ENCODE measurements at regions not wholly inside any gene's neighbourhood (a gene's known extent, or its start where the extent isn't known, plus 50 kb on each side); places are given as distances from the start of the nearest gene placed in this dataset.
A peak's percentile ranks its signal among the peaks of the same experiment; 100 is the strongest.
"Not testable (repeated sequence)": the region's sequence is repeated elsewhere in the genome, so short reads cannot be mapped to it uniquely, and the experiment has no call there.

DNA sequence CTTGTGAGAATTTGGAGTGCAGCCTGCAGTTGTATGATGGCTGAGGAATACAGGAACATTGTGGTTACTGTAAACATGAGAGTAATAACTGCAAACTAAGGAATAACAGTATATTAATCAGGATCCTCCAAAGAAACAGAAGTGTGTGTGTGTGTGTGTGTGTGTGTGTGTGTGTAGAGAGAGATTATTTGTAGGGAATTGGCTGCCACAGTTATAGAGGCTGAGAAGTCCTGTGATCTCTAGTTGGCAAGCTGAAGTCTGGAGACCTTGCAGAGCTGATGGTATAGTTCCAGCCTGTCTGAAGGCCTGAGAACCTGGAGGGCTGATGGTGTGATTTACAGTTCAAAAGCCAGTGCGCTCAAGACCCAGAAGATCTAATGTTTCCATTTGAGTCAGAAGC is 273.3 kb upstream of the FRG1 start:
- H3K27ac ChIP-seq (ENCODE audit: low read depth, low read length); H3K4me3 Mint-ChIP-seq; H3K4me3 ChIP-seq (ENCODE audit: low read length); H3K27ac Mint-ChIP-seq; H3K27me3 ChIP-seq (ENCODE audit: insufficient read depth, low read length, poor library complexity, severe bottlenecking); H3K36me3 Mint-ChIP-seq; POLR2A ChIA-PET; CTCF ChIA-PET; H3K36me3 ChIP-seq (ENCODE audit: insufficient read depth, low read length); H3K9me3 Mint-ChIP-seq; H3K4me1 ChIP-seq (ENCODE audit: insufficient read depth, low read length); H3K4me1 Mint-ChIP-seq; DNase-seq; H3K27me3 Mint-ChIP-seq; H3K9me3 ChIP-seq (ENCODE audit: low read length): not testable (repeated sequence)

DNA sequence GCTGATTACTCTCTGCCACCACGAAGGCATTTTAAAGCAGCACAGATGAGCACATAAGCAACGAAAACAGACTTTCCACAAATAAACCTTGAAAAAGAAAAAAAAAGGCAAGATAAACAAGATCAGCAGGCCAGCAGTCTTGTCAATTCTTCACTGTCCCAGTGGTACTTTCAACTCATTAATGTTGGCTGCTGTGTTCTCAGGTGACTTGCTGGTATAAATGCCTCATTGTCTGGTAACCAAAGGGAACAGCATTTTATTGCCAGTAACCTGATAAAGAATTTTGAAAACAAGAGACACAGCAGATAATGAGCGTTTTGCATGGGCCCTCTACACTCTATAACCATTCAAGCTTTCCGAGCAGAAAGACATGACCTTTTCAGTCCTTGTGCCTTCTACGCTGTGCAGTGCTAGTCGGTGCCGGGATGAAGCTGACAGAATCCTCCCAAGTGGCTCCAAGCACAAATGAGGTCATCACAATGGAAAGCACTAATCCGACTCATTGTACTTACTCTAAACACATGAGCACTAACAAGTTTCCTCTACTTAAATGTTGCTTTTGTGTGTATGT is 242.9 kb upstream of the FRG1 start:
- H3K27ac Mint-ChIP-seq; H3K27me3 Mint-ChIP-seq; H3K9me3 ChIP-seq (ENCODE audit: low read length); CTCF ChIA-PET; H3K27ac ChIP-seq (ENCODE audit: low read depth, low read length); H3K4me1 Mint-ChIP-seq; H3K9me3 Mint-ChIP-seq; H3K4me3 Mint-ChIP-seq; H3K4me3 ChIP-seq (ENCODE audit: low read length); H3K36me3 Mint-ChIP-seq; DNase-seq; H3K36me3 ChIP-seq (ENCODE audit: insufficient read depth, low read length); H3K27me3 ChIP-seq (ENCODE audit: insufficient read depth, low read length, poor library complexity, severe bottlenecking); POLR2A ChIA-PET; H3K4me1 ChIP-seq (ENCODE audit: insufficient read depth, low read length): not testable (repeated sequence)

DNA sequence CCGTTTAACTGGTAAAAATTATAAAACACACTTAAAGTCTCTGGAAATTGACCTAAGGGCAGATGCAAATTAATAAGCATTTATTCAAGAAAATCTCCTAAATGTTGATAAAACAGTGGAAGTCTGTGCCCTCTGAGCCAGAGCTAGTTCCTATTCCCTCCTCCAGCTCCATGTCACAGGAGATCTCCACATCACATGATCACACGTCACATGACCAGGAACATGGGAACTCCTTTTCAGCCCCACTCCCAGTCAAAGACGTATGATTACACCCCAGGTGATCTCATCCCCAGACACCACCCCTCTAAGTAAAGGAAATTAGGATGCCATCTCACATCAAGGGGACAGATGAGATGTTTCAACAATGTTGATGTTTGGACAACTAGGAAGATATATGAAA is 237.7 kb upstream of the FRG1 start:
- H3K27me3 Mint-ChIP-seq; H3K4me3 ChIP-seq (ENCODE audit: low read length); H3K36me3 Mint-ChIP-seq; H3K27ac ChIP-seq (ENCODE audit: low read depth, low read length); H3K4me3 Mint-ChIP-seq; H3K4me1 ChIP-seq (ENCODE audit: insufficient read depth, low read length); DNase-seq; H3K27me3 ChIP-seq (ENCODE audit: insufficient read depth, low read length, poor library complexity, severe bottlenecking); H3K4me1 Mint-ChIP-seq; CTCF ChIA-PET; POLR2A ChIA-PET; H3K27ac Mint-ChIP-seq; H3K36me3 ChIP-seq (ENCODE audit: insufficient read depth, low read length); H3K9me3 Mint-ChIP-seq; H3K9me3 ChIP-seq (ENCODE audit: low read length): not testable (repeated sequence)

DNA sequence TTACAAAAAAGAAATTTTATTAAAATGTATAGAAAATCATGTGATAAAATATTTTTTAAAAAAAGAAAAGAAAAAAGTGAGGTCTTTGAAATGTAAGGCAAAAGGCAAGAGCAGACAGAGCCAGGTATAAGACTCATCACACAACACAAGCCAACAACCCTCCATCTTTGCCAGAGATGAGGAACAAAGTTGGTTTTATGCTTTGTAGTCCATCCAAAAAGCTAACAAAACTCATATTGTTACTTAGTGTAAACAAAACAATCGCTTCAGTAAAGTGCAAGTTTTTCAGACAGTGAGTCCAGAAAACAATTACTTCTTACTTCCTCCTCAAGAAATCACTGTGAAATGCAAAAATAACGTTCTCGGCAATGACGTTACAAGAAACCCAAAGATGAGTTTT is 233.9 kb upstream of the FRG1 start:
- CTCF ChIA-PET = not testable (repeated sequence)

DNA sequence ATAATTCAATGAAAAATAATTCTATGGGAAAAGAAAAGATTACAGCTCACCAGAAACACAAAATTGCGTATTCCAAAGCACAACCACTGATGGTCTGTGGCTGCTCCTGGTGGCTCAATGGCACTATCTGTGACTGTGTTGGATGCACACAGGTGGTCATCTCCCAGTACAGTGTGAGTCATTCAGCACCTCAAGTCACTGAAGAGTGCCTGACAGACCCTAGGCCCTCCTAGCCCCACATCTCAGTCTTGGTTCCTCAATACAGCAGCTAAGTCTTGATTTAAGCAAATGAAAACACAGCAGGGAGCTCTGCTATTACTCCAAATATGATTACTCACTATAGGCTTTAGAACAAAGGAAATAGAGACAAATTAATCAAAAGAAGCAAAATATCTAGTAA is 233.4 kb upstream of the FRG1 start:
- H3K4me3 ChIP-seq (ENCODE audit: low read length); H3K4me1 Mint-ChIP-seq; POLR2A ChIA-PET; H3K4me1 ChIP-seq (ENCODE audit: insufficient read depth, low read length); H3K27me3 Mint-ChIP-seq; H3K27me3 ChIP-seq (ENCODE audit: insufficient read depth, low read length, poor library complexity, severe bottlenecking); H3K36me3 Mint-ChIP-seq; H3K27ac ChIP-seq (ENCODE audit: low read depth, low read length); CTCF ChIA-PET; DNase-seq; H3K9me3 ChIP-seq (ENCODE audit: low read length); H3K36me3 ChIP-seq (ENCODE audit: insufficient read depth, low read length); H3K4me3 Mint-ChIP-seq; H3K9me3 Mint-ChIP-seq; H3K27ac Mint-ChIP-seq: not testable (repeated sequence)

More for the DNA sequence above, 233.9 kb upstream of the FRG1 start:
- H3K27me3 ChIP-seq (ENCODE audit: insufficient read depth, low read length, poor library complexity, severe bottlenecking); DNase-seq; H3K27me3 Mint-ChIP-seq; H3K36me3 Mint-ChIP-seq; H3K4me3 ChIP-seq (ENCODE audit: low read length); POLR2A ChIA-PET; H3K27ac Mint-ChIP-seq; H3K36me3 ChIP-seq (ENCODE audit: insufficient read depth, low read length); H3K9me3 ChIP-seq (ENCODE audit: low read length); H3K4me1 ChIP-seq (ENCODE audit: insufficient read depth, low read length); H3K4me3 Mint-ChIP-seq; H3K27ac ChIP-seq (ENCODE audit: low read depth, low read length); H3K4me1 Mint-ChIP-seq; H3K9me3 Mint-ChIP-seq: not testable (repeated sequence)

DNA sequence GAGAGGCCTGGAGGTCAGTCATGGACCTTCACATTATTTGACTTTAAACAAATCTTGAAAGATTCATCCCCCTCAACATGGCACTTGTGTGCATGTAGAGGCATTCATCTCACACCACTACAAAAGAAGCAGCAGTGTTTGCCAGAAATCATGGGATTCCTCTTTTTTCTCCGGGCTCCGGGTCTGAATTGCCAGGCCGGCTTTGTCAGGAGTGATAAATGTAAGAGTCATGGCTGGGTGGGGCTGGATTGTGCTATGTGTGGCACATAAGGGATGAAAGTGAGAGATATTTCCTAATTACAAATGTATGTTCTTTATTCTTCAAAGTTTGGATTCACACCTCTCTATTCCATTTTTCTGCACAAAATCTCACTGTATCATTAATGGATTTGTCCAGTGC is 228.7 kb upstream of the FRG1 start:
- H3K36me3 ChIP-seq (ENCODE audit: insufficient read depth, low read length); H3K9me3 ChIP-seq (ENCODE audit: low read length); H3K27me3 ChIP-seq (ENCODE audit: insufficient read depth, low read length, poor library complexity, severe bottlenecking); H3K36me3 Mint-ChIP-seq; H3K27ac ChIP-seq (ENCODE audit: low read depth, low read length); CTCF ChIA-PET; H3K9me3 Mint-ChIP-seq; H3K4me1 ChIP-seq (ENCODE audit: insufficient read depth, low read length); H3K4me3 Mint-ChIP-seq; H3K27me3 Mint-ChIP-seq; POLR2A ChIA-PET; H3K4me3 ChIP-seq (ENCODE audit: low read length); H3K27ac Mint-ChIP-seq; H3K4me1 Mint-ChIP-seq; DNase-seq: not testable (repeated sequence)

DNA sequence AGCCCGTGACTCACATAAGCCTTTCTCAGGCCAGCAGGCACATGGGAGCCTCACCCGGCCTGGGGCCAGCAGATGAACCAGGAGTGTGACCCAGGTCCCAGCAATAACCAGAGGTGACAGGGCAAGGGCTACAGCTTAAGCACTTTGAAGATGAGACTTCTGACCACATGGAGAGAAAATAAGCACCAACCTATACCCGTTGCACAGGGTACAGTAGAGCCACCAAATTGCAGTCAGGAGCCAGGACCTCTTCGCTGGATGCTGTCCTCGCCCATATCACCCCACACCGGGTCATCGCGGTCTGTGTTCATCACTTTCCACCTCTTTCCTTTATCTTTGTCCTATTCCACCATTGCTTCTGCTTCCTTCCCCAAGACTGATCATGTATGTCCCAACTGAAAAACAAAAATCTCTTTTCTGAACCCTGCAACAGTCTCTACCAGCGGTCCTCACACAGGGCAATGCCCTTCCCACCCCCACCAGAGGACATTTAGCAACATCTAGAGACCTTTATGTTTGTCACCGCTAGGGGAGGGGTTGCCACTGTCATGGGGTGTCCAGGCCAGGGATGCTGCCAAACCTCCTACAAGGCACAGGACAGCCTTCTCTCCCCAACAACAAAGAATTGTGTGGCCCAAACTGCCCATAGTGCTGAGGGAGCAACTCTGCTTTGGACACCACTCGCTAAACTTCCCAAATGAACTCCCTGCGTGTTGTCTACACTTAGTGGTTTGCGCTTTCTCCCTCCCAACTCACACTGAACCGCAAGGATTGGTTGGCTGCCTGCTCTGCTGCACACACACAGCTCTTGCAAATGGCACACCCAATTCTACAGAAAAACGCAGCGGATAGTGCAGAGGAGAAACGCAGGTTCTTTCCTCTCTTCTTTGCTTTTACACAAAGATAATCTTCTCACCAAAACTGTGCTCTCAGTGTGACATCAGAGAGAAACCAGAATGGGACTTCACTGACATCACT is 219.4 kb upstream of the FRG1 start:
- POLR2A ChIA-PET, H3K27me3 Mint-ChIP-seq: not testable (repeated sequence)
- H3K4me3 Mint-ChIP-seq = peak overlapping the region in 1 of 7 donors; percentile 35

DNA sequence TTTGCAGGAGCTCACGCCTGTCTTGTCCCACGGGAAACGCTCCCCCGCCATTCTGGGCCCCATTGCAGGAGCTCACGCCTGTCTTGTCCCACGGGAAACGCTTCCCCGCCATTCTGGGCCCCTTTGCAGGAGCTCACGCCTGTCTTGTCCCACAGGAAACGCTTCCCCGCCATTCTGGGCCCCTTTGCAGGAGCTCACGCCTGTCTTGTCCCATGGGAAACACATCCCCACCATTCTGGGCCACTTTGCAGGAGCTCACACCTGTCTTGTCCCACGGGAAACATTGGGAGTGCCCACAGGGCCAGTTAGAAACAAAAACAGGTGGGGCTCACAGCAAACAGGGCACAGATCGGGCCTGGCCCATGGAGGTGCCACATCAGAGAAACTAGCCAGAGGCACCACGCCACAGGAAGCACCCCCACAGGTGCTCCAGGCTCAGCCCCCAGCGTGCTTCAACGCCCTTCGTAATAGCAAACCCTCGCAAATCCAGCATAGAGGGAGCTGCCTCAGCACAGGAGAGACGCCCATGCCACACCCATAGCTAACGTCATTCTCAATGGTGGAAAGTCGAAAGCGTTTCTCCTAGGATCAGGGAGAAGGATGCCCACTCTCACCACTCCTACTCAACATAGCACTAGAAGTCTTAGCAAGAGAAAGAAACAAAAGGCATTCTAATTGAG is 218.2 kb upstream of the FRG1 start:
- H3K27me3 Mint-ChIP-seq; H3K9me3 ChIP-seq (ENCODE audit: low read length); H3K4me3 ChIP-seq (ENCODE audit: low read length); H3K36me3 Mint-ChIP-seq; H3K9me3 Mint-ChIP-seq; H3K27ac Mint-ChIP-seq; H3K27ac ChIP-seq (ENCODE audit: low read depth, low read length); H3K4me3 Mint-ChIP-seq; CTCF ChIA-PET; H3K4me1 ChIP-seq (ENCODE audit: insufficient read depth, low read length); H3K27me3 ChIP-seq (ENCODE audit: insufficient read depth, low read length, poor library complexity, severe bottlenecking); H3K36me3 ChIP-seq (ENCODE audit: insufficient read depth, low read length); H3K4me1 Mint-ChIP-seq; DNase-seq; POLR2A ChIA-PET: not testable (repeated sequence)

More for the DNA sequence above, 219.4 kb upstream of the FRG1 start:
- H3K9me3 Mint-ChIP-seq; H3K9me3 ChIP-seq (ENCODE audit: low read length); H3K36me3 ChIP-seq (ENCODE audit: insufficient read depth, low read length); H3K27ac Mint-ChIP-seq; DNase-seq; H3K27ac ChIP-seq (ENCODE audit: low read depth, low read length); H3K4me1 Mint-ChIP-seq; H3K4me1 ChIP-seq (ENCODE audit: insufficient read depth, low read length); H3K4me3 ChIP-seq (ENCODE audit: low read length); CTCF ChIA-PET; H3K36me3 Mint-ChIP-seq; H3K27me3 ChIP-seq (ENCODE audit: insufficient read depth, low read length, poor library complexity, severe bottlenecking): not testable (repeated sequence)

Data from CD8-positive, alpha-beta memory T cell (primary cell).